OCI-LY7 (cell line): ENCODE measurements at regions not wholly inside any gene's neighbourhood (a gene's known extent, or its start where the extent isn't known, plus 50 kb on each side); places are given as distances from the start of the nearest gene placed in this dataset.

Experiments used
- CTCF ChIP-seq: fragments of 200-600 bp; sonication (generic); conservative IDR thresholded peaks from 2 replicates; pipeline ENCODE4 v1.5.1; 2014; ENCODE audit warnings: mild to moderate bottlenecking, antibody characterized with exemption, low read length, moderate library complexity, mixed read lengths
- EZH2phosphoT487 ChIP-seq: fragments of 200-600 bp; sonication (generic); IDR thresholded peaks from 2 replicates; pipeline ENCODE4 v1.6.1; 2018; ENCODE audit warnings: low read depth, borderline replicate concordance, mild to moderate bottlenecking, mixed run types, antibody characterized with exemption, low read length, moderate library complexity, mixed read lengths

- TF ChIP-seq CTCF: no peak
- no peak for TF ChIP-seq EZH2phosphoT487
Measured at GRCh38 chr17:52965856-52966255, 807.3 kb upstream of the CA10 start.
